HL-60 (cell line): ENCODE measurements at regions not wholly inside any gene's neighbourhood (a gene's known extent, or its start where the extent isn't known, plus 50 kb on each side); places are given as distances from the start of the nearest gene placed in this dataset.
"Not testable (repeated sequence)": the region's sequence is repeated elsewhere in the genome, so short reads cannot be mapped to it uniquely, and the experiment has no call there.

Experiments used
- GABPA ChIP-seq: IDR thresholded peaks from 2 replicates; pipeline ENCODE4 v1.6.1; 2012; ENCODE audit warnings: low read depth
- POLR2AphosphoS5 ChIP-seq: IDR thresholded peaks from 2 replicates; pipeline ENCODE4 v1.6.1; 2012; ENCODE audit warnings: low read depth
- TF ChIP-seq, protein P1 (sequence below): IDR thresholded peaks from one replicate; pipeline ENCODE4 v1.5.1; 2011; ENCODE audit warnings: low read length, control low read depth, inconsistent platforms; ENCODE audit not compliant: insufficient read depth
- TF ChIP-seq, protein P2 (sequence below): IDR thresholded peaks from 2 replicates; pipeline ENCODE4 v1.6.1; 2012; ENCODE audit warnings: low read depth; ENCODE audit not compliant: insufficient replicate concordance

DNA sequence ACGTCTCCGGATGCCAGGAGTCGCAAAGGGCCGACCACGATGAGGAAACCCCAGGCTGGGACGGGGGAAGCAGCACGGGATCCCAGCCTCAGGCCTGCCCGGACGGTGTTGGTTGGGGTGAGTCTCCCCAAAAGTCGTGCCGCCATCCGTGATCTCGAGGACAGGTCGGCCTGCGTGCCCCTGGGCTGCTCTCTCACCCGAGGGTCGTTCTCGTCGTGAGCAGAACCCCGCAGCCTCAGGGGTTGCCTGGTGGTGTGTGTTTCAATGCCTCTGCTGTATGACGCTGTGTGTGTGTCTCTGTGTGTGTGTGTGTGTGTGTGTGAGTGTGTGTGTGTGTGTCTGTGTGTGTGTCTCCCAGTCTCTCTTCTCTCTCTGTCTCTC is 664.4 kb downstream of the SPATA31A7 start:
- TF ChIP-seq, protein P1, sequence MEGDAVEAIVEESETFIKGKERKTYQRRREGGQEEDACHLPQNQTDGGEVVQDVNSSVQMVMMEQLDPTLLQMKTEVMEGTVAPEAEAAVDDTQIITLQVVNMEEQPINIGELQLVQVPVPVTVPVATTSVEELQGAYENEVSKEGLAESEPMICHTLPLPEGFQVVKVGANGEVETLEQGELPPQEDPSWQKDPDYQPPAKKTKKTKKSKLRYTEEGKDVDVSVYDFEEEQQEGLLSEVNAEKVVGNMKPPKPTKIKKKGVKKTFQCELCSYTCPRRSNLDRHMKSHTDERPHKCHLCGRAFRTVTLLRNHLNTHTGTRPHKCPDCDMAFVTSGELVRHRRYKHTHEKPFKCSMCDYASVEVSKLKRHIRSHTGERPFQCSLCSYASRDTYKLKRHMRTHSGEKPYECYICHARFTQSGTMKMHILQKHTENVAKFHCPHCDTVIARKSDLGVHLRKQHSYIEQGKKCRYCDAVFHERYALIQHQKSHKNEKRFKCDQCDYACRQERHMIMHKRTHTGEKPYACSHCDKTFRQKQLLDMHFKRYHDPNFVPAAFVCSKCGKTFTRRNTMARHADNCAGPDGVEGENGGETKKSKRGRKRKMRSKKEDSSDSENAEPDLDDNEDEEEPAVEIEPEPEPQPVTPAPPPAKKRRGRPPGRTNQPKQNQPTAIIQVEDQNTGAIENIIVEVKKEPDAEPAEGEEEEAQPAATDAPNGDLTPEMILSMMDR, result not testable (repeated sequence)
- not testable (repeated sequence) for TF ChIP-seq GABPA, POLR2AphosphoS5
- TF ChIP-seq, protein P2, sequence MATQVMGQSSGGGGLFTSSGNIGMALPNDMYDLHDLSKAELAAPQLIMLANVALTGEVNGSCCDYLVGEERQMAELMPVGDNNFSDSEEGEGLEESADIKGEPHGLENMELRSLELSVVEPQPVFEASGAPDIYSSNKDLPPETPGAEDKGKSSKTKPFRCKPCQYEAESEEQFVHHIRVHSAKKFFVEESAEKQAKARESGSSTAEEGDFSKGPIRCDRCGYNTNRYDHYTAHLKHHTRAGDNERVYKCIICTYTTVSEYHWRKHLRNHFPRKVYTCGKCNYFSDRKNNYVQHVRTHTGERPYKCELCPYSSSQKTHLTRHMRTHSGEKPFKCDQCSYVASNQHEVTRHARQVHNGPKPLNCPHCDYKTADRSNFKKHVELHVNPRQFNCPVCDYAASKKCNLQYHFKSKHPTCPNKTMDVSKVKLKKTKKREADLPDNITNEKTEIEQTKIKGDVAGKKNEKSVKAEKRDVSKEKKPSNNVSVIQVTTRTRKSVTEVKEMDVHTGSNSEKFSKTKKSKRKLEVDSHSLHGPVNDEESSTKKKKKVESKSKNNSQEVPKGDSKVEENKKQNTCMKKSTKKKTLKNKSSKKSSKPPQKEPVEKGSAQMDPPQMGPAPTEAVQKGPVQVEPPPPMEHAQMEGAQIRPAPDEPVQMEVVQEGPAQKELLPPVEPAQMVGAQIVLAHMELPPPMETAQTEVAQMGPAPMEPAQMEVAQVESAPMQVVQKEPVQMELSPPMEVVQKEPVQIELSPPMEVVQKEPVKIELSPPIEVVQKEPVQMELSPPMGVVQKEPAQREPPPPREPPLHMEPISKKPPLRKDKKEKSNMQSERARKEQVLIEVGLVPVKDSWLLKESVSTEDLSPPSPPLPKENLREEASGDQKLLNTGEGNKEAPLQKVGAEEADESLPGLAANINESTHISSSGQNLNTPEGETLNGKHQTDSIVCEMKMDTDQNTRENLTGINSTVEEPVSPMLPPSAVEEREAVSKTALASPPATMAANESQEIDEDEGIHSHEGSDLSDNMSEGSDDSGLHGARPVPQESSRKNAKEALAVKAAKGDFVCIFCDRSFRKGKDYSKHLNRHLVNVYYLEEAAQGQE, result not testable (repeated sequence)
